ENCODE measurements at regions not wholly inside any gene's neighbourhood (a gene's known extent, or its start where the extent isn't known, plus 50 kb on each side); places are given as distances from the start of the nearest gene placed in this dataset.
"Not testable (repeated sequence)": the region's sequence is repeated elsewhere in the genome, so short reads cannot be mapped to it uniquely, and the experiment has no call there.

GRCh38 chrX:25442499-25442898 lies 426.7 kb upstream of the ARX start:
- DNase-seq, result no peak

- no peak for DNase-seq
Observed at GRCh38 chrX:25433307-25433706, 417.5 kb upstream of the ARX start.

GRCh38 chrX:25432396-25432795 lies 416.6 kb upstream of the ARX start:
- no peak for DNase-seq

GRCh38 chrX:25427873-25428555 lies 412.2 kb upstream of the ARX start:
- no peak for DNase-seq

GRCh38 chrX:25404163-25404562 lies 388.4 kb upstream of the ARX start:
- not testable (repeated sequence) for DNase-seq

GRCh38 chrX:25389266-25389665 lies 373.5 kb upstream of the ARX start:
- DNase-seq, result no peak

- DNase-seq, result no peak
Observed at GRCh38 chrX:25383196-25383595, 367.4 kb upstream of the ARX start.

- no peak for DNase-seq
Observed at GRCh38 chrX:25356456-25356855, 340.7 kb upstream of the ARX start.

GRCh38 chrX:25344161-25344936 lies 328.6 kb upstream of the ARX start:
- DNase-seq, result no peak

- DNase-seq, result no peak
Observed at GRCh38 chrX:25343060-25343459, 327.3 kb upstream of the ARX start.

GRCh38 chrX:25337841-25338240 lies 322.1 kb upstream of the ARX start:
- no peak for DNase-seq

GRCh38 chrX:25300994-25301393 lies 285.2 kb upstream of the ARX start:
- no peak for DNase-seq

- DNase-seq, result no peak
Observed at GRCh38 chrX:25296850-25297249, 281.1 kb upstream of the ARX start.

GRCh38 chrX:25295466-25295865 lies 279.7 kb upstream of the ARX start:
- no peak for DNase-seq

- no peak for DNase-seq
Observed at GRCh38 chrX:25290132-25290531, 274.4 kb upstream of the ARX start.

GRCh38 chrX:25288676-25289075 lies 272.9 kb upstream of the ARX start:
- DNase-seq, result no peak

- no peak for DNase-seq
Observed at GRCh38 chrX:25287521-25287920, 271.8 kb upstream of the ARX start.

- DNase-seq, result no peak
Observed at GRCh38 chrX:25285598-25285997, 269.8 kb upstream of the ARX start.

- no peak for DNase-seq
Observed at GRCh38 chrX:25279510-25279909, 263.7 kb upstream of the ARX start.

- no peak for DNase-seq
Observed at GRCh38 chrX:25278341-25278740, 262.6 kb upstream of the ARX start.

GRCh38 chrX:25277574-25277973 lies 261.8 kb upstream of the ARX start:
- DNase-seq, result no peak

- DNase-seq, result no peak
Observed at GRCh38 chrX:25275159-25275558, 259.4 kb upstream of the ARX start.

- no peak for DNase-seq
Observed at GRCh38 chrX:25241461-25241860, 225.7 kb upstream of the ARX start.

- DNase-seq, result no peak
Observed at GRCh38 chrX:25226151-25226550, 210.4 kb upstream of the ARX start.

GRCh38 chrX:25219480-25219879 lies 203.7 kb upstream of the ARX start:
- DNase-seq, result no peak
